H1 (cell line): ENCODE measurements at regions not wholly inside any gene's neighbourhood (a gene's known extent, or its start where the extent isn't known, plus 50 kb on each side); places are given as distances from the start of the nearest gene placed in this dataset.

Experiments used
- BCL11A ChIP-seq, 2 experiments: IDR thresholded peaks; one replicate each; pipeline ENCODE4 v1.6.1; 2011; ENCODE audit warnings: low read depth in 2 of 2, low read length in 2 of 2, mild to moderate bottlenecking in 2 of 2
- BRCA1 ChIP-seq: IDR thresholded peaks from 2 replicates; pipeline ENCODE4 v1.6.1; 2012; ENCODE audit warnings: low read depth, low read length, improper control_type of control experiment
- EGR1 ChIP-seq: IDR thresholded peaks from 2 replicates; pipeline ENCODE4 v1.6.1; 2011; ENCODE audit warnings: low read depth, low read length, borderline replicate concordance
- EP300 ChIP-seq, 2 experiments: IDR thresholded peaks; 1 replicate in 1 of 2; 2 replicates in 1 of 2; pipeline ENCODE4 v1.6.1; 2011 to 2012; ENCODE audit warnings: low read depth in 2 of 2, low read length in 2 of 2, mild to moderate bottlenecking in 2 of 2, borderline replicate concordance in 1 of 2, inconsistent platforms in 1 of 2, moderate library complexity in 1 of 2
- EZH2 ChIP-seq: fragments of 200-600 bp; sonication (generic); IDR thresholded peaks from 2 replicates; pipeline ENCODE4 v1.7.1; 2012; ENCODE audit warnings: low read depth, mild to moderate bottlenecking, moderate library complexity, low read length, inconsistent platforms; ENCODE audit not compliant: severe bottlenecking
- GTF2F1 ChIP-seq: IDR thresholded peaks from 2 replicates; pipeline ENCODE4 v1.6.1; 2012; ENCODE audit warnings: low read depth, low read length, improper control_type of control experiment, borderline replicate concordance
- NANOG ChIP-seq: IDR thresholded peaks from 2 replicates; pipeline ENCODE4 v1.6.1; 2011; ENCODE audit warnings: low read length, low read depth, mild to moderate bottlenecking, inconsistent platforms; ENCODE audit not compliant: insufficient read depth, poor library complexity, severe bottlenecking
- POLR2A ChIP-seq, 2 experiments: IDR thresholded peaks; 1 replicate in 1 of 2; 2 replicates in 1 of 2; pipeline ENCODE4 v1.6.1; 2011; ENCODE audit warnings: low read depth in 2 of 2, low read length in 2 of 2, mild to moderate bottlenecking in 2 of 2; ENCODE audit errors: control extremely low read depth in 1 of 2
- RBBP5 ChIP-seq: IDR thresholded peaks from 2 replicates; pipeline ENCODE4 v1.7.1; 2012; ENCODE audit warnings: low read depth, mild to moderate bottlenecking, inconsistent platforms, low read length, moderate library complexity, borderline replicate concordance
- TBP ChIP-seq: IDR thresholded peaks from 2 replicates; pipeline ENCODE4 v1.6.1; 2011; ENCODE audit warnings: low read depth, low read length, improper control_type of control experiment
- TF ChIP-seq, protein P1 (sequence below), 3 experiments: IDR thresholded peaks; 1 replicate in 2 of 3; 2 replicates in 1 of 3; pipeline versions ENCODE4 v1.5.1 to v1.6.1; 2011; ENCODE audit warnings: low read length in 3 of 3, mild to moderate bottlenecking in 3 of 3, inconsistent platforms in 2 of 3, low read depth in 1 of 3, moderate library complexity in 1 of 3; ENCODE audit not compliant: insufficient read depth in 1 of 3; ENCODE audit errors: control extremely low read depth in 1 of 3
- TF ChIP-seq, protein P2 (sequence below): IDR thresholded peaks from 2 replicates; pipeline ENCODE4 v1.6.1; 2012; ENCODE audit warnings: low read length, inconsistent platforms

DNA sequence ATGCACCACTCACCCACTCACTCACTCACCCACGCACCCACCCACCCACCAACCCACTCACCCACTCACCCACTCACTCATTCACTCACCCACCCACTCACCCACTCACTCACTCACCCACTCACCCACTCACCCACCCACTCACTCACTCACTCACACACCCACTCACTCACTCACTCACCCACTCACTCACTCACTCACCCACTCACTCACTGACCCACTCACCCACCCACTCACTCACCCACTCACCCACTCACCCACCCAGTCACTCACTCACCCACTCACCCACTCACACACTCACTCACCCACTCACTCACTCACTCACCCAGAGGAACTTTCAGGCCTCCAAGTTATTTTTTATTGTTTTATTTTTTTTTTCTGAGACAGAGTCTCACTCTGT lies 93.1 kb upstream of the MKI67 start:
- TF ChIP-seq, protein P1, sequence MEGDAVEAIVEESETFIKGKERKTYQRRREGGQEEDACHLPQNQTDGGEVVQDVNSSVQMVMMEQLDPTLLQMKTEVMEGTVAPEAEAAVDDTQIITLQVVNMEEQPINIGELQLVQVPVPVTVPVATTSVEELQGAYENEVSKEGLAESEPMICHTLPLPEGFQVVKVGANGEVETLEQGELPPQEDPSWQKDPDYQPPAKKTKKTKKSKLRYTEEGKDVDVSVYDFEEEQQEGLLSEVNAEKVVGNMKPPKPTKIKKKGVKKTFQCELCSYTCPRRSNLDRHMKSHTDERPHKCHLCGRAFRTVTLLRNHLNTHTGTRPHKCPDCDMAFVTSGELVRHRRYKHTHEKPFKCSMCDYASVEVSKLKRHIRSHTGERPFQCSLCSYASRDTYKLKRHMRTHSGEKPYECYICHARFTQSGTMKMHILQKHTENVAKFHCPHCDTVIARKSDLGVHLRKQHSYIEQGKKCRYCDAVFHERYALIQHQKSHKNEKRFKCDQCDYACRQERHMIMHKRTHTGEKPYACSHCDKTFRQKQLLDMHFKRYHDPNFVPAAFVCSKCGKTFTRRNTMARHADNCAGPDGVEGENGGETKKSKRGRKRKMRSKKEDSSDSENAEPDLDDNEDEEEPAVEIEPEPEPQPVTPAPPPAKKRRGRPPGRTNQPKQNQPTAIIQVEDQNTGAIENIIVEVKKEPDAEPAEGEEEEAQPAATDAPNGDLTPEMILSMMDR (IDR thresholded peaks at IDR 0.05; ENCODE audit: control extremely low read depth in 1 of 3, insufficient read depth in 1 of 3, low read depth in 1 of 3, low read length in 3 of 3), result no peak
- no peak for TF ChIP-seq BCL11A (IDR thresholded peaks at IDR 0.05; ENCODE audit: low read depth in 2 of 2, low read length in 2 of 2)
- no peak for TF ChIP-seq GTF2F1
- no peak for TF ChIP-seq EZH2
- TF ChIP-seq POLR2A (IDR thresholded peaks at IDR 0.05; ENCODE audit: control extremely low read depth in 1 of 2, low read depth in 2 of 2, low read length in 2 of 2), result no peak
- no peak for TF ChIP-seq NANOG
- no peak for TF ChIP-seq RBBP5
- no peak for TF ChIP-seq EGR1
- no peak for TF ChIP-seq TBP
- no peak for TF ChIP-seq EP300 (IDR thresholded peaks at IDR 0.05; ENCODE audit: borderline replicate concordance in 1 of 2, low read depth in 2 of 2, low read length in 2 of 2)
- TF ChIP-seq, protein P2, sequence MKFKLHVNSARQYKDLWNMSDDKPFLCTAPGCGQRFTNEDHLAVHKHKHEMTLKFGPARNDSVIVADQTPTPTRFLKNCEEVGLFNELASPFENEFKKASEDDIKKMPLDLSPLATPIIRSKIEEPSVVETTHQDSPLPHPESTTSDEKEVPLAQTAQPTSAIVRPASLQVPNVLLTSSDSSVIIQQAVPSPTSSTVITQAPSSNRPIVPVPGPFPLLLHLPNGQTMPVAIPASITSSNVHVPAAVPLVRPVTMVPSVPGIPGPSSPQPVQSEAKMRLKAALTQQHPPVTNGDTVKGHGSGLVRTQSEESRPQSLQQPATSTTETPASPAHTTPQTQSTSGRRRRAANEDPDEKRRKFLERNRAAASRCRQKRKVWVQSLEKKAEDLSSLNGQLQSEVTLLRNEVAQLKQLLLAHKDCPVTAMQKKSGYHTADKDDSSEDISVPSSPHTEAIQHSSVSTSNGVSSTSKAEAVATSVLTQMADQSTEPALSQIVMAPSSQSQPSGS, result no peak
- TF ChIP-seq BRCA1, result no peak
